ENCODE measurements at regions not wholly inside any gene's neighbourhood (a gene's known extent, or its start where the extent isn't known, plus 50 kb on each side); places are given as distances from the start of the nearest gene placed in this dataset.
A peak's percentile ranks its signal among the peaks of the same experiment; 100 is the strongest.

DNA sequence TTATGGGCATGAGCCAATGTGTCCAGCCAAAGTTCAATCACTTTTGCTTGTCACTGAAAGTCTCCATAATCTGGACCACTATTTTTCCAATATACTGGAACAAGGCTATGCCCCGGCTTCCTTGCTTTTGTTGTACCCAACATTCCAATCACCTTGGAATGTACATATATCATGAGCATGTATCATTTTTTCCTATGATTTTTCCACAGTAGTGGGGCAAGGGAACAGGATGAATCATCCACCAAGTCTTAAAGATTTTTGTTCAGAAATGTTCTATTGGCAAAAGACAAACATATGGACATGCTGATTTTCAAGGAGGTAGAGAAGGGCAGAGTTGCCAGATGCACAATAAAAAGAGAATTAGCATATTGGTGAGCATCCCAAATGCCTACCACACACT lies 548.1 kb upstream of the INTU start:
- no peak overlapping the region for H3K27ac Mint-ChIP-seq (ENCODE audit: unreplicated experiment)
- H4K20me1 ChIP-seq (ENCODE audit: insufficient read depth, low read length), result no peaks in the 10 kb centered on the region
- no peaks in the 10 kb centered on the region for H3K27me3 Mint-ChIP-seq (ENCODE audit: low read depth, unreplicated experiment)
- no peak for TF ChIP-seq EZH2 (IDR thresholded peaks at IDR 0.05; ENCODE audit: insufficient read depth, low read length)
- TF ChIP-seq, protein P1, sequence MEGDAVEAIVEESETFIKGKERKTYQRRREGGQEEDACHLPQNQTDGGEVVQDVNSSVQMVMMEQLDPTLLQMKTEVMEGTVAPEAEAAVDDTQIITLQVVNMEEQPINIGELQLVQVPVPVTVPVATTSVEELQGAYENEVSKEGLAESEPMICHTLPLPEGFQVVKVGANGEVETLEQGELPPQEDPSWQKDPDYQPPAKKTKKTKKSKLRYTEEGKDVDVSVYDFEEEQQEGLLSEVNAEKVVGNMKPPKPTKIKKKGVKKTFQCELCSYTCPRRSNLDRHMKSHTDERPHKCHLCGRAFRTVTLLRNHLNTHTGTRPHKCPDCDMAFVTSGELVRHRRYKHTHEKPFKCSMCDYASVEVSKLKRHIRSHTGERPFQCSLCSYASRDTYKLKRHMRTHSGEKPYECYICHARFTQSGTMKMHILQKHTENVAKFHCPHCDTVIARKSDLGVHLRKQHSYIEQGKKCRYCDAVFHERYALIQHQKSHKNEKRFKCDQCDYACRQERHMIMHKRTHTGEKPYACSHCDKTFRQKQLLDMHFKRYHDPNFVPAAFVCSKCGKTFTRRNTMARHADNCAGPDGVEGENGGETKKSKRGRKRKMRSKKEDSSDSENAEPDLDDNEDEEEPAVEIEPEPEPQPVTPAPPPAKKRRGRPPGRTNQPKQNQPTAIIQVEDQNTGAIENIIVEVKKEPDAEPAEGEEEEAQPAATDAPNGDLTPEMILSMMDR (IDR thresholded peaks at IDR 0.05; ENCODE audit: insufficient read depth, low read depth, low read length), result no peak
- H3K4me2 ChIP-seq (ENCODE audit: low read length), result no peak overlapping the region
- no peaks in the 10 kb centered on the region for H3K27me3 ChIP-seq (ENCODE audit: insufficient read depth, low read length)
- H3K9me3 ChIP-seq (ENCODE audit: insufficient read depth, low read depth, low read length), result peaks cover 7% of the 10 kb centered on the region
- H3K9ac ChIP-seq (ENCODE audit: low read length), result no peak overlapping the region
- DNase-seq (ENCODE audit: low read depth) (peak; percentile 2), FAIRE-seq (no peak)
- peaks cover 5% of the 10 kb centered on the region for H3K9me3 Mint-ChIP-seq (ENCODE audit: unreplicated experiment)
- H3K27ac ChIP-seq (ENCODE audit: low read depth, low read length), result no peak overlapping the region
- H3K4me1 ChIP-seq (ENCODE audit: insufficient read depth, low read length), result no peaks in the 10 kb centered on the region
- no peaks in the 10 kb centered on the region for H3K36me3 Mint-ChIP-seq (ENCODE audit: low read depth, unreplicated experiment)
- no peak overlapping the region for H3K4me3 Mint-ChIP-seq (ENCODE audit: unreplicated experiment)
- no peaks in the 10 kb centered on the region for H3K79me2 ChIP-seq (ENCODE audit: insufficient read depth, low read length)
- no peaks in the 10 kb centered on the region for H3K4me1 Mint-ChIP-seq (ENCODE audit: low read depth, unreplicated experiment)
- H3K4me3 ChIP-seq (ENCODE audit: insufficient read depth, low read depth, low read length), result no peak overlapping the region
- H3K36me3 ChIP-seq (ENCODE audit: insufficient read depth, low read length), result no peaks in the 10 kb centered on the region
- H2AFZ ChIP-seq (ENCODE audit: low read depth, low read length), result no peak overlapping the region

DNA sequence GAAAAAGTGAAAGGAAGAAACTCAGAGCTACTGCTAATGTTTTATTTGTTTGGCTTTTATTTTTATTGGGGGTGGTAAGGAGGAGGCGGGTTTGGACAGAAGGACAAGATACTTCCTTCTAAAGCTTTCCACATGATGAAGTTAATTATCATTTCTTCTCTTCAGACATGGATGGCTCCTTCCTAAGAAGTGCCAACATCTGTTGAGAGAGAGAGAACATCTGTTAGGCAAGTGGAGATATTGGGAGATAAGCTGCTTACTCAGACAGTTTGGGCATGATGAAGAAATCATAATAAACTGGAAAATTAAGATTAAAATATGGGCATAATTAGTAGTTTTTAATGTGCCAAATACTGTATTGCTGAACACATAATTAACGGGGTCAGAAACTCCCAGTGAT lies 535.7 kb upstream of the INTU start:
- Mint-ChIP-seq H3K27me3 (ENCODE audit: low read depth, unreplicated experiment) (no peaks in the 10 kb centered on the region), H3K27ac (ENCODE audit: unreplicated experiment) (no peak overlapping the region), H3K4me3 (ENCODE audit: unreplicated experiment) (no peak overlapping the region), H3K9me3 (ENCODE audit: unreplicated experiment) (no peaks in the 10 kb centered on the region), H3K4me1 (ENCODE audit: low read depth, unreplicated experiment) (no peaks in the 10 kb centered on the region), H3K36me3 (ENCODE audit: low read depth, unreplicated experiment) (no peaks in the 10 kb centered on the region)
- Histone ChIP-seq H3K4me2 (ENCODE audit: low read length) (no peak overlapping the region), H2AFZ (ENCODE audit: low read depth, low read length) (no peak overlapping the region), H3K27ac (ENCODE audit: low read depth, low read length) (no peak overlapping the region), H3K4me3 (ENCODE audit: insufficient read depth, low read depth, low read length) (no peak overlapping the region), H3K9ac (ENCODE audit: low read length) (no peak overlapping the region), H3K27me3 (ENCODE audit: insufficient read depth, low read length) (no peaks in the 10 kb centered on the region), H3K9me3 (ENCODE audit: insufficient read depth, low read depth, low read length) (no peaks in the 10 kb centered on the region), H3K4me1 (ENCODE audit: insufficient read depth, low read length) (no peaks in the 10 kb centered on the region), H4K20me1 (ENCODE audit: insufficient read depth, low read length) (no peaks in the 10 kb centered on the region), H3K36me3 (ENCODE audit: insufficient read depth, low read length) (no peaks in the 10 kb centered on the region), H3K79me2 (ENCODE audit: insufficient read depth, low read length) (no peaks in the 10 kb centered on the region)
- DNase-seq (ENCODE audit: low read depth) (no peak), FAIRE-seq (no peak)
- TF ChIP-seq EZH2 (IDR thresholded peaks at IDR 0.05; ENCODE audit: insufficient read depth, low read length), result no peak
- TF ChIP-seq, protein P1 (IDR thresholded peaks at IDR 0.05; ENCODE audit: insufficient read depth, low read depth, low read length), result no peak

DNA sequence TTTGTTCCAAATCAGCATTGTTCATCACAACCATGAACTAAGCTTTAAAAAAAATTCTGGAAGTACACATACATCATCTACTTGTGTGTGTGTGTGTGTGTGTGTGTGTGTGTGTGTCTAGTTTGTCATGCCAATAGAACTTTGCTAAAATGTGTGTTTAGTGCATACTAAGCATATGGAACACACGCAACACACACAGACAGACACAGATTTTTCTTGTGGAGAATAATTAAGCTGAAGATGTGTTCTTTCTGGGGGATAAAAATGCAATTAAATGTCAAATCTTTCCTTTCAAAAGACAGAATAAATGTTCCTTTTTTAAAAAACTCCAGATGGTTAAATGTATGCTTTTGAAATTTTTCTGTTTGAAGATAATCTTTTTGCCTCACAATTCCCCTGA lies 530.4 kb upstream of the INTU start:
- Histone ChIP-seq H4K20me1 (ENCODE audit: insufficient read depth, low read length) (no peaks in the 10 kb centered on the region), H3K4me2 (ENCODE audit: low read length) (no peak overlapping the region), H3K4me1 (ENCODE audit: insufficient read depth, low read length) (no peaks in the 10 kb centered on the region), H3K79me2 (ENCODE audit: insufficient read depth, low read length) (no peaks in the 10 kb centered on the region), H3K4me3 (ENCODE audit: insufficient read depth, low read depth, low read length) (no peak overlapping the region), H2AFZ (ENCODE audit: low read depth, low read length) (no peak overlapping the region), H3K9me3 (ENCODE audit: insufficient read depth, low read depth, low read length) (no peaks in the 10 kb centered on the region), H3K27ac (ENCODE audit: low read depth, low read length) (no peak overlapping the region), H3K36me3 (ENCODE audit: insufficient read depth, low read length) (no peaks in the 10 kb centered on the region), H3K27me3 (ENCODE audit: insufficient read depth, low read length) (no peaks in the 10 kb centered on the region), H3K9ac (ENCODE audit: low read length) (no peak overlapping the region)
- Mint-ChIP-seq H3K9me3 (ENCODE audit: unreplicated experiment) (no peaks in the 10 kb centered on the region), H3K4me3 (ENCODE audit: unreplicated experiment) (no peak overlapping the region), H3K4me1 (ENCODE audit: low read depth, unreplicated experiment) (no peaks in the 10 kb centered on the region), H3K27me3 (ENCODE audit: low read depth, unreplicated experiment) (no peaks in the 10 kb centered on the region), H3K27ac (ENCODE audit: unreplicated experiment) (no peak overlapping the region), H3K36me3 (ENCODE audit: low read depth, unreplicated experiment) (no peaks in the 10 kb centered on the region)
- DNase-seq (ENCODE audit: low read depth) (no peak), FAIRE-seq (no peak)
- TF ChIP-seq, protein P1 (IDR thresholded peaks at IDR 0.05; ENCODE audit: insufficient read depth, low read depth, low read length), result no peak
- TF ChIP-seq EZH2 (IDR thresholded peaks at IDR 0.05; ENCODE audit: insufficient read depth, low read length), result no peak
